Cardiac fibroblast (primary cell): ENCODE measurements at regions not wholly inside any gene's neighbourhood (a gene's known extent, or its start where the extent isn't known, plus 50 kb on each side); places are given as distances from the start of the nearest gene placed in this dataset.

Experiments used
- DNase-seq, 2 donors: peaks; one replicate each; pipeline versions ENCODE4 v3.0.0 to v3.0.0-alpha.2; 2010; ENCODE audit warnings: low read depth in 2 of 2
- H3K4me3 ChIP-seq, 2 donors: replicated peaks in 1 of 2; 1 replicate in 1 of 2; 2 replicates in 1 of 2; pipeline ENCODE4 v1.5.1; 2011; ENCODE audit warnings: low read depth in 2 of 2, low read length in 2 of 2, mild to moderate bottlenecking in 2 of 2, moderate library complexity in 1 of 2
- TF ChIP-seq, protein P1 (sequence below): IDR thresholded peaks from one replicate; pipeline ENCODE4 v1.5.1; 2011; ENCODE audit warnings: low read depth, mild to moderate bottlenecking, low read length, inconsistent platforms

DNA sequence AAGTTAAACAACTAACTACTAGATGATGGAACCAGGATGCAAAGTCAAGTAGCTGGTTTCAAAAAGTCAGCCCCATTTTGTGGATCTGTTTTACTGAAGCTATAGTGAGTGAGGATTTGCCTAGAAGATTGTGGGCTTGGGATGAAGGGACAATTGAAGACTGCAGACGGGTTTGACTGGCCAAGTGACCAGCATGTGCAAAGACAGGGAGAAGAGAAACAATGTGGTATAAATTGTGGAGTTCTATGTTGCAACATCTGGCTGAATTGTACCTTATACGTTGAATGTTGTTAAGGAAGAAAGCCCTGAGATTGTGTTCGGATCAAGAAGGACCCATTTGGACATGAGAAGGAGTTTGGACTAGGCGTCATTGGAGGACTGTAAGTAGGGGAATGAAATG lies 101.8 kb downstream of the MAT2B start:
- DNase-seq = no peak
- TF ChIP-seq, protein P1, sequence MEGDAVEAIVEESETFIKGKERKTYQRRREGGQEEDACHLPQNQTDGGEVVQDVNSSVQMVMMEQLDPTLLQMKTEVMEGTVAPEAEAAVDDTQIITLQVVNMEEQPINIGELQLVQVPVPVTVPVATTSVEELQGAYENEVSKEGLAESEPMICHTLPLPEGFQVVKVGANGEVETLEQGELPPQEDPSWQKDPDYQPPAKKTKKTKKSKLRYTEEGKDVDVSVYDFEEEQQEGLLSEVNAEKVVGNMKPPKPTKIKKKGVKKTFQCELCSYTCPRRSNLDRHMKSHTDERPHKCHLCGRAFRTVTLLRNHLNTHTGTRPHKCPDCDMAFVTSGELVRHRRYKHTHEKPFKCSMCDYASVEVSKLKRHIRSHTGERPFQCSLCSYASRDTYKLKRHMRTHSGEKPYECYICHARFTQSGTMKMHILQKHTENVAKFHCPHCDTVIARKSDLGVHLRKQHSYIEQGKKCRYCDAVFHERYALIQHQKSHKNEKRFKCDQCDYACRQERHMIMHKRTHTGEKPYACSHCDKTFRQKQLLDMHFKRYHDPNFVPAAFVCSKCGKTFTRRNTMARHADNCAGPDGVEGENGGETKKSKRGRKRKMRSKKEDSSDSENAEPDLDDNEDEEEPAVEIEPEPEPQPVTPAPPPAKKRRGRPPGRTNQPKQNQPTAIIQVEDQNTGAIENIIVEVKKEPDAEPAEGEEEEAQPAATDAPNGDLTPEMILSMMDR = no peak
- no peak overlapping the region for H3K4me3 ChIP-seq

DNA sequence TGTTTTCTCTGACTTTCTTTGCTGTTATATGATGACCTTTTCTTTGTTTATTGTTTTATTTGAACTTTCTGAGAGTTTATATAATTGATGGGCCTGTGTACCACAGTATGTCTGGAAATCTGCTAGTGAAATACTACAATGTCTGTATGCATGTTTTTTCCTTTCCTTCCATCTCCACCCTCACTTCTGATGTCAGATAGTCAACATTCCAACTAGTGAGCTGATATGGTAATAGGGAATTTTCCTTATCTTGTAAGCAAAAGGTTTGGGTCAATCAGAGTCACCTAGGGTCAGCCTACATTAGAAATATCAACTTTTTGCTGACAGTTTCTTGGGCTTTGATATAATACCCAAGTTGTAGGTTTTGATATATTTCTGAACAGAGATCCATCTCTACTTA lies 103.2 kb downstream of the MAT2B start:
- TF ChIP-seq, protein P1 = no peak
- H3K4me3 ChIP-seq = no peak overlapping the region
- DNase-seq = no peak

GRCh38 chr5:163609910-163610309 lies 104.5 kb downstream of the MAT2B start:
- no peak overlapping the region for H3K4me3 ChIP-seq
- no peak for DNase-seq
- TF ChIP-seq, protein P1 = no peak

- TF ChIP-seq, protein P1 = no peak
These were observed 107.1 kb downstream of the MAT2B start for GRCh38 chr5:163612358-163613149.

DNA sequence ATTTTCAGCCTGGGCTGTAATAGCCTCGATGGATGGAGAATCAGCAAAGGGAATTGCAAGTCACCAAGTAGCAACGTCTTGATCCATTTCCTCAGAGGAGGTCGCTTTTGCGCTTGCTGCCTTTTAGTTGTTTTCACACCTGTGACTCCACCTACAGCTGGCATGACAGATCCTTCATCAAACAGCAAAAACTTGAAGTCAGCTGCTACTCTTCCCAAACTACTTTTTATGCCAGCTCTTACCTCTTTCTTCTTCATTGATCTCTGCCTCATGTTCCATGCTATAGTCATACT lies 107.7 kb downstream of the MAT2B start:
- DNase-seq = no peak
- no peak overlapping the region for H3K4me3 ChIP-seq
- TF ChIP-seq, protein P1 = no peak

More at GRCh38 chr5:163612358-163613149, 107.1 kb downstream of the MAT2B start:
- no peak overlapping the region for H3K4me3 ChIP-seq
- DNase-seq = no peak

- TF ChIP-seq, protein P1 = no peak
- no peak for DNase-seq
- H3K4me3 ChIP-seq = no peak overlapping the region
These were observed 109.4 kb downstream of the MAT2B start for GRCh38 chr5:163614787-163615186.
